ENCODE measurements at regions not wholly inside any gene's neighbourhood (a gene's known extent, or its start where the extent isn't known, plus 50 kb on each side); places are given as distances from the start of the nearest gene placed in this dataset.
"Not testable (repeated sequence)": the region's sequence is repeated elsewhere in the genome, so short reads cannot be mapped to it uniquely, and the experiment has no call there.

DNA sequence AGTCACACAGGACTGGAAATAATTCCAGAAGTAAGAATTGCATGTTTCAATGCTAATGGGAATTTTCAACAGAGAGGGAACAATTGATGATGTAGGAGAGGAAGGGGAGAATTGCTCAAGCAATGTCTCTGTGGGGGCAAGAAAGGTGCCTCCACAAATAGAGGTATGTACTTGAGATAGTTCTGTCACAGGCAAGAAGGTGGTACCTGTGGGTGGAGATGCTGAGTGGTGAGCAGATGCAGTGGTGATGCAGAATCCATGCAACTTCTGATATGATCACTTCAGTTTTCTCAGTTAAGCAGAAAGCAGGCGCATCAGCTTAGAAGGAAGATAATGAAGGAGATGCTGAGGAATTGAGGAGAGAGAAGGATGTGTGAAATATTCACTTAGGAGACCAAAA lies 55.1 kb upstream of the SEC24B start:
- no peak for DNase-seq

DNA sequence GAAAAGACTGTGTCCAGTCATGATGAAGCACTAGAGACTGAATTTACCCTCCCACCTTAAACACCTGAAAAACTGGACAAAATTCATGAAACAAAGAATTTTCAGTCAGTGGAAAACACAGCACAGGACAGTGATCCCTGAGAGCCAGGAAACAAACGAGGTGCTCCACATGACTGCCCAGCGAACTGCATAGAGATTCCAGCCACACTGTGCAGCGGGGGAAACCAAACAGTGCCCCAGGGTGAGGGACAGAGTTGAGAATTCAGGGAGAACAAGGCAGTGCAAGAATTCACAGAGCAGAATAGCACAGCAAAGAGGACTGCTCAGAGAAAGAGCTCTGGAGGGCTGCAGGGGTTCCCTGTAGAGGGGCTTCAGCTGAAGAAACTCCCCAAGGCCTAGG lies 55.5 kb upstream of the SEC24B start:
- DNase-seq: no peak

GRCh38 chr4:109375778-109376414 lies 57.7 kb upstream of the SEC24B start:
- DNase-seq: no peak

GRCh38 chr4:109368661-109369060 lies 65.0 kb upstream of the SEC24B start:
- DNase-seq: no peak

- DNase-seq: no peak
Measured at GRCh38 chr4:109365939-109366338, 63.5 kb upstream of the COL25A1 start.

DNA sequence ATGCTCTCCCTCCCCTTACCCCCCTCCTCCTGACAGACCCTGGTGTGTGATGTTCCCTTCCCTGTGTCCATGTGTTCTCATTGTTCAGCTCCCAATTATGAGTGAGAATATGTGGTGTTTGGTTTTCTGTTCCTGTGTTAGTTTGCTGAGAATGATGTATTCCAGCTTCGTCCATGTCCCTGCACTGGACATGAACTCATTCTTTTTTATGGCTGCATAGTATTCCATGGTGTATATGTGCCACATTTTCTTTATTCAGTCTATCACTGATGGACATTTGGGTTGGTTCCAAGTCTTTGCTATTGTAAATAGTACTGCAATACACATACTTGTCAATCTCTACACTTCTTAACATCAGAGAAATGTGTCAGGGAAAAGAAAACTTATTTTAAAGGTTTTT lies 62.8 kb upstream of the COL25A1 start:
- DNase-seq: not testable (repeated sequence)

DNA sequence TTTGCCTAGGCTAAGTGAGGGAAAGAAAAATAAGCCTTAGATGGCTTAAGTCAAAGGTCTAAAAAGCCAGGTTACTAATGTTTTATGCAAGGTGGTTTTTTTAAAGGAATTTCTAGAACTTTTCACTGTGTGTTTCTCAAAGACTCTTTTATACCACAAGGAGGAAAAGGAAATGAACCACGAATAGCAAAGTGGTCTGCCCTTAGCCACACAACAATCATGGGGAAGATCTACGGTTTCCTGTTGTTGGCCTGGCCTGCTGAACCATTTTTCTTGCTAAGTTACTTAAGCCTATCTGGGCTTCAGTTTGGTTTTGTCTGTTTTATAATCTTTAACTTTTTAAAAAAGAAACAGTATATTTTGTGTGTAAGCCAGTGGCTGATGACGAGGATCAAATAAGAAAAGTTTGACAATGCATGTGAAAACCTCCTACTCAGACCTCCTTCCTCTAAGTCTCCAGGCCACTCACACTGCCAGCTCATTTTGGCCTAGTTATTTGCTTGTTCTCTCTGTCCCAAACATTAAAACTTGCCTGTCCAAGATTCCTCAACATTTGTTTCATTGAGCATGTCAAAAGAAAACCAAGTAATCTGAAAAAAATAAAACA lies 56.7 kb upstream of the COL25A1 start:
- DNase-seq: peak; percentile 27

GRCh38 chr4:109355835-109356234 lies 53.4 kb upstream of the COL25A1 start:
- no peak for DNase-seq

- DNase-seq: no peak
Measured at GRCh38 chr4:109352941-109353340, 50.5 kb upstream of the COL25A1 start.
